H9 (cell line): ENCODE measurements at regions not wholly inside any gene's neighbourhood (a gene's known extent, or its start where the extent isn't known, plus 50 kb on each side); places are given as distances from the start of the nearest gene placed in this dataset.

ENCODE experiments used
- DNase-seq: peaks from one replicate; pipeline ENCODE4 v3.0.0-alpha.2; 2017
- H2AFZ ChIP-seq: one replicate; pipeline ENCODE4 v1.6.1; 2013; ENCODE audit warnings: mild to moderate bottlenecking, low read length, control low read depth, moderate library complexity
- H2AK5ac ChIP-seq: 2 replicates; pipeline ENCODE4 v1.6.1; 2013; ENCODE audit warnings: low read length, control low read depth, mixed read lengths; ENCODE audit not compliant: insufficient read length
- H2BK120ac ChIP-seq: one replicate; pipeline ENCODE4 v1.6.1; 2013; ENCODE audit warnings: low read depth, mild to moderate bottlenecking, low read length, control low read depth, inconsistent platforms; ENCODE audit not compliant: poor library complexity, severe bottlenecking
- H2BK12ac ChIP-seq: 2 replicates; pipeline ENCODE4 v1.6.1; 2013; ENCODE audit warnings: low read length, control low read depth, mixed read lengths, low read depth; ENCODE audit not compliant: insufficient read length
- H2BK15ac ChIP-seq: 2 replicates; pipeline ENCODE4 v1.6.1; 2013; ENCODE audit warnings: low read depth, low read length, control low read depth
- H2BK20ac ChIP-seq: one replicate; pipeline ENCODE4 v1.6.1; 2013; ENCODE audit warnings: low read depth, mild to moderate bottlenecking, low read length, control low read depth, inconsistent platforms; ENCODE audit not compliant: poor library complexity, severe bottlenecking
- H2BK5ac ChIP-seq: 2 replicates; pipeline ENCODE4 v1.6.1; 2013; ENCODE audit warnings: low read length, control low read depth, mixed read lengths; ENCODE audit not compliant: insufficient read length
- H3K14ac ChIP-seq: 2 replicates; pipeline ENCODE4 v1.6.1; 2013; ENCODE audit warnings: low read length, control low read depth; ENCODE audit not compliant: insufficient read depth
- H3K18ac ChIP-seq: 2 replicates; pipeline ENCODE4 v1.6.1; 2013; ENCODE audit warnings: low read depth, mild to moderate bottlenecking, mixed read lengths, low read length, control low read depth; ENCODE audit not compliant: insufficient read length
- H3K23ac ChIP-seq: 2 replicates; pipeline ENCODE4 v1.6.1; 2013; ENCODE audit warnings: low read length, control low read depth, mixed read lengths, low read depth; ENCODE audit not compliant: insufficient read length
- H3K23me2 ChIP-seq: 2 replicates; pipeline ENCODE4 v1.6.1; 2013; ENCODE audit warnings: low read depth, mild to moderate bottlenecking, mixed read lengths, low read length, control low read depth; ENCODE audit not compliant: insufficient read length, poor library complexity, severe bottlenecking
- H3K27ac ChIP-seq: 2 replicates; pipeline ENCODE4 v1.5.1; 2013; ENCODE audit warnings: low read length, control low read depth, mixed read lengths, low read depth; ENCODE audit not compliant: insufficient read length
- H3K27me3 ChIP-seq: 2 replicates; pipeline ENCODE4 v1.6.1; 2013; ENCODE audit warnings: low read length, control low read depth, inconsistent platforms; ENCODE audit not compliant: insufficient read depth
- H3K4ac ChIP-seq: 2 replicates; pipeline ENCODE4 v1.6.1; 2013; ENCODE audit warnings: low read depth, mild to moderate bottlenecking, control low read depth, inconsistent platforms, low read length, moderate library complexity
- H3K4me1 ChIP-seq: 2 replicates; pipeline ENCODE4 v1.6.1; 2013; ENCODE audit warnings: low read length, control low read depth, inconsistent platforms; ENCODE audit not compliant: insufficient read depth
- H3K4me2 ChIP-seq: 2 replicates; pipeline ENCODE4 v1.6.1; 2013; ENCODE audit warnings: low read length, control low read depth, mixed read lengths; ENCODE audit not compliant: insufficient read length, insufficient read depth
- H3K56ac ChIP-seq: 2 replicates; pipeline ENCODE4 v1.6.1; 2013; ENCODE audit warnings: low read depth, mild to moderate bottlenecking, mixed read lengths, low read length, control low read depth; ENCODE audit not compliant: insufficient read length
- H3K79me1 ChIP-seq: 2 replicates; pipeline ENCODE4 v1.6.1; 2013; ENCODE audit warnings: low read depth, mild to moderate bottlenecking, moderate library complexity, low read length, control low read depth, inconsistent platforms; ENCODE audit not compliant: insufficient read depth, poor library complexity, severe bottlenecking
- H3K79me2 ChIP-seq: 2 replicates; pipeline ENCODE4 v1.6.1; 2013; ENCODE audit warnings: low read length, control low read depth, inconsistent platforms; ENCODE audit not compliant: insufficient read depth
- H3K9ac ChIP-seq: 2 replicates; pipeline ENCODE4 v1.6.1; 2013; ENCODE audit warnings: low read length, control low read depth, mixed read lengths; ENCODE audit not compliant: insufficient read length; ENCODE audit errors: extremely low read depth
- H3K9me3 ChIP-seq: one replicate; pipeline ENCODE4 v1.6.1; 2013; ENCODE audit warnings: low read depth, low read length, inconsistent platforms; ENCODE audit not compliant: control insufficient read depth
- H3T11ph ChIP-seq: one replicate; pipeline ENCODE4 v1.6.1; 2013; ENCODE audit warnings: mild to moderate bottlenecking, low read length, control low read depth, inconsistent platforms
- H4K20me1 ChIP-seq: one replicate; pipeline ENCODE4 v1.6.1; 2013; ENCODE audit not compliant: control insufficient read depth, insufficient read length, insufficient read depth
- H4K5ac ChIP-seq: 2 replicates; pipeline ENCODE4 v1.6.1; 2013; ENCODE audit warnings: low read depth, mild to moderate bottlenecking, mixed read lengths, low read length, control low read depth; ENCODE audit not compliant: insufficient read length
- H4K8ac ChIP-seq: replicated peaks from 2 replicates; pipeline ENCODE4 v1.6.1; 2013; ENCODE audit warnings: low read length, control low read depth, mixed read lengths, low read depth; ENCODE audit not compliant: insufficient read length
- H4K91ac ChIP-seq: 2 replicates; pipeline ENCODE4 v1.6.1; 2013; ENCODE audit warnings: low read depth, mild to moderate bottlenecking, moderate library complexity, mixed read lengths, low read length, control low read depth; ENCODE audit not compliant: insufficient read length
- H3K27ac Mint-ChIP-seq, 3 experiments: 2 replicates in 2 of 3; 3 replicates in 1 of 3; pipeline ENCODE4 v1.8.0; 2020 to 2021; ENCODE audit warnings: mixed read lengths in 3 of 3, mild to moderate bottlenecking in 1 of 3, moderate library complexity in 1 of 3
- H3K27me3 Mint-ChIP-seq: 2 replicates; pipeline ENCODE4 v1.8.0; 2021; ENCODE audit warnings: low read depth, mild to moderate bottlenecking, moderate library complexity, mixed read lengths
- H3K36me3 Mint-ChIP-seq, 3 experiments: 2 replicates in 2 of 3; 3 replicates in 1 of 3; pipeline ENCODE4 v1.8.0; 2020 to 2021; ENCODE audit warnings: low read depth in 3 of 3, mixed read lengths in 3 of 3; ENCODE audit not compliant: insufficient read depth in 1 of 3
- H3K4me1 Mint-ChIP-seq, 2 experiments: 2 replicates each; pipeline ENCODE4 v1.8.0; 2020; ENCODE audit warnings: mixed read lengths in 2 of 2
- H3K4me3 Mint-ChIP-seq, 2 experiments: 2 replicates in 1 of 2; 3 replicates in 1 of 2; pipeline ENCODE4 v1.8.0; 2020 to 2021; ENCODE audit warnings: mild to moderate bottlenecking in 2 of 2, mixed read lengths in 2 of 2, moderate library complexity in 1 of 2
- H3K9me3 Mint-ChIP-seq, 2 experiments: 2 replicates in 1 of 2; 3 replicates in 1 of 2; pipeline ENCODE4 v1.8.0; 2020; ENCODE audit warnings: mild to moderate bottlenecking in 2 of 2, mixed read lengths in 2 of 2, moderate library complexity in 1 of 2
- WGBS: extraction: QIAGEN DNeasy Blood & Tissue Kit; methylation state at CpG from one replicate; pipeline ENCODE4 v1.1.7; 2013; ENCODE audit warnings: missing lambda C conversion rate, low lambda C conversion rate, mixed read lengths; ENCODE audit not compliant: insufficient read length; ENCODE audit errors: extremely low coverage; 5-methylcytosine and 5-hydroxymethylcytosine counted together
- TF ChIP-seq, protein P1 (sequence below): fragments of 200-600 bp; sonication (generic); conservative IDR thresholded peaks from 3 replicates; pipeline ENCODE4 v1.8.0; 2021; ENCODE audit warnings: antibody characterized with exemption, mild to moderate bottlenecking

DNA sequence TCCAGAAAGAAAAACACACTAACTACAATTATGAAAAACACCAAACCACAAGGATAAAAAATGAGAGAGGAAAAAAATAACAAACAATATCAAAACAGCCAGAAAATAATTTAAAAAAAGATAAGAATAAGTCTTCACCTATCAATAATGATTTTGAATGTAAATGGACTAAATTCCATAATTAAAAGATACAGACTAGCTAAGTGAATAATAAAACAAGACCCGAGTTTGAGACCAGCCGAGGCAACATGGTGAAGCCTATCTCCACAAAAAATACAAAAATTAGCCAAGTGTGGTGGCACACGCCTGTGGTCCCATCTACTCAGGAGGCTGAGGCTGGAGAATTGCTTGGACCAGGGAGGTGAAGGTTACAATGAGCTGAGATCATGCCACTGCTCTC is 131.1 kb downstream of the MTERF1 start:
- Histone ChIP-seq H2BK15ac (no peak overlapping the region), H3K27me3 (no peaks in the 10 kb centered on the region), H4K8ac (no peak overlapping the region), H2BK20ac (no peak overlapping the region), H3K4me2 (no peak overlapping the region), H3K56ac (no peak overlapping the region), H3K27ac (no peak overlapping the region), H3K23ac (no peak overlapping the region), H2AFZ (no peak overlapping the region), H3K9me3 (no peaks in the 10 kb centered on the region), H3K9ac (no peak overlapping the region), H3K79me2 (no peaks in the 10 kb centered on the region), H3T11ph (no peak overlapping the region), H3K4me1 (no peaks in the 10 kb centered on the region), H3K23me2 (no peaks in the 10 kb centered on the region), H2AK5ac (no peak overlapping the region), H3K14ac (no peak overlapping the region), H4K5ac (no peak overlapping the region), H3K18ac (no peak overlapping the region), H4K20me1 (no peaks in the 10 kb centered on the region), H3K4ac (no peak overlapping the region), H4K91ac (no peak overlapping the region), H2BK5ac (no peak overlapping the region), H3K79me1 (no peaks in the 10 kb centered on the region), H2BK12ac (no peak overlapping the region), H2BK120ac (no peak overlapping the region)
- Mint-ChIP-seq H3K27me3 (peaks cover 2% of the 10 kb centered on the region; the same call in 1 of the 2 replicates), H3K27ac (no peak overlapping the region), H3K4me1 (no peaks in the 10 kb centered on the region), H3K4me3 (no peak overlapping the region), H3K9me3 (peaks cover 11 to 12% of the 10 kb centered on the region in 2 experiments; a peak in 3 of 5 replicates), H3K36me3 (peaks cover 0 to 4% (median 0%) of the 10 kb centered on the region in 3 experiments; a peak in 2 of 7 replicates)
- no peak for DNase-seq
- TF ChIP-seq, protein P1, sequence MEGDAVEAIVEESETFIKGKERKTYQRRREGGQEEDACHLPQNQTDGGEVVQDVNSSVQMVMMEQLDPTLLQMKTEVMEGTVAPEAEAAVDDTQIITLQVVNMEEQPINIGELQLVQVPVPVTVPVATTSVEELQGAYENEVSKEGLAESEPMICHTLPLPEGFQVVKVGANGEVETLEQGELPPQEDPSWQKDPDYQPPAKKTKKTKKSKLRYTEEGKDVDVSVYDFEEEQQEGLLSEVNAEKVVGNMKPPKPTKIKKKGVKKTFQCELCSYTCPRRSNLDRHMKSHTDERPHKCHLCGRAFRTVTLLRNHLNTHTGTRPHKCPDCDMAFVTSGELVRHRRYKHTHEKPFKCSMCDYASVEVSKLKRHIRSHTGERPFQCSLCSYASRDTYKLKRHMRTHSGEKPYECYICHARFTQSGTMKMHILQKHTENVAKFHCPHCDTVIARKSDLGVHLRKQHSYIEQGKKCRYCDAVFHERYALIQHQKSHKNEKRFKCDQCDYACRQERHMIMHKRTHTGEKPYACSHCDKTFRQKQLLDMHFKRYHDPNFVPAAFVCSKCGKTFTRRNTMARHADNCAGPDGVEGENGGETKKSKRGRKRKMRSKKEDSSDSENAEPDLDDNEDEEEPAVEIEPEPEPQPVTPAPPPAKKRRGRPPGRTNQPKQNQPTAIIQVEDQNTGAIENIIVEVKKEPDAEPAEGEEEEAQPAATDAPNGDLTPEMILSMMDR, result no peak
- WGBS, result no CpG with 5 or more reads among the region's 3 CpGs
